GM21360 (cell line): ENCODE measurements at regions not wholly inside any gene's neighbourhood (a gene's known extent, or its start where the extent isn't known, plus 50 kb on each side); places are given as distances from the start of the nearest gene placed in this dataset.

Source experiments
- ATAC-seq: cut with Tn5 transposase; IDR thresholded peaks from one replicate; pipeline ENCODE4 v1.9.1; 2021; ENCODE audit warnings: mild to moderate bottlenecking, moderate library complexity; ENCODE audit not compliant: unreplicated experiment

DNA sequence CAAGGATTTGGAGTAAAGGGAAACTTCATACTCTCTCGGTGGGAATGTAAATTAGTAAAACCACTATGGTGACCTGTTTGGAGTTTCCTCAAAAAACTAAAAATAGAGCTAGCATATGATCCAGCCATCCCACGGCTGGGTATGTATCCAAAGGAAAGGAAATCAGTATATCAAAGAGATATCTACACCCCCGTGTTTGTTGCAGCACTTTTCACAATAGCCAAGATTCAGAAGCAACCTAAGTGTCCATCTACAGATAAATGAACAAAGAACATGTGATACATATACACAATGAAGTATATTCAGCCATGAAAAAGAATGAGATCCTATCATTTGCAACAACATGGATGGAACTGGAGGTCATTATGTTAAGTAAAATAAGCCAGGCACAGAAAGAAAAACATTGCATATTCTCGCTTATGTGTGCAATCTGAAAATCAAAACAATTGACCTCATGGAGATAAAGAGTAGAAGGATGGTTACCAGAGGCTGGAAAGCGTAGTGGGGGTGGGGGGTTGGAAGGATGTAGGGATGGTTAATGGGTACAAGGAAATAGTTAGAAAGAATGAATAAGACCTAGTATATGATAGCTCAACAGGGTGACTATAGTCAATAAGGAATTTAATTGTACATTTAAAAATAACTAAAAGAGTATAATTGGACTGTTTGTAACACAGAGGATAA is 468.0 kb downstream of the BCAT1 start:
- ATAC-seq: no peak

DNA sequence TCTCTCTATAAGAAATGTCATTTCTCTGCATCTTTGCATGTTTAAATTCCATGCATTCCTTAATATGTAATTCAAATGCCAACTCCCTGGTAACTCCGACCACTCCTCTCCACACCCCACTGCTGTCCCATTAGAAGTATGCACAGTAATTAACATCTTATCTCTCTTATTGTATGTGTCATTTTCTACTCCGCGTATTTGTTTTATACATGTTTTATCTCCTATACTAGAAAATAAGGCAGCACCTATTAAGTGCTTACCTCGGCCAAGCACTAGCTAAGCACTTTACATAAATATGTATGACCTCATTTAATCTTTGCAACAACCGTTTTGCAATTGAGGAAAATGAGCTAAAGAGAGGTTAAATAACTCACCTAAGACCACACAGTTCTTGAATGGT is 469.8 kb downstream of the BCAT1 start:
- no peak for ATAC-seq

DNA sequence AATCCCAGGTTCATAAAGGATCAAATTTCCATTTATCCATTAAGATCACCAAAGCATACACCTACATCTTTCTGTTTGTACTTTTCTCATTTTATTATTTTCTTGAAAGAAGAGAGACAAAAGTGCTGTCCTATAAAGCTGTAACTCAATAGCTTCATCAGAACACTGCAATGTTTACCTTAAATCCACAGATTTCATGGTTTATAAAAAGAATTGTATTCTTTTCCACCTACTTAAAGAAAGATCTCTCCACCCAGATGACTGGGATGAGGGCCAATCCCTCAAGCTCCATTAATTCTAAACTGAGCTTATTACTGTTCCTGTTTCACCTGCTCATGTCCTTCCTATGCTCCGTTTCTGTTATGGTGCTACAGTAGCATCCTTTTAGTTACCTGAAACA is 470.6 kb downstream of the BCAT1 start:
- ATAC-seq: no peak

DNA sequence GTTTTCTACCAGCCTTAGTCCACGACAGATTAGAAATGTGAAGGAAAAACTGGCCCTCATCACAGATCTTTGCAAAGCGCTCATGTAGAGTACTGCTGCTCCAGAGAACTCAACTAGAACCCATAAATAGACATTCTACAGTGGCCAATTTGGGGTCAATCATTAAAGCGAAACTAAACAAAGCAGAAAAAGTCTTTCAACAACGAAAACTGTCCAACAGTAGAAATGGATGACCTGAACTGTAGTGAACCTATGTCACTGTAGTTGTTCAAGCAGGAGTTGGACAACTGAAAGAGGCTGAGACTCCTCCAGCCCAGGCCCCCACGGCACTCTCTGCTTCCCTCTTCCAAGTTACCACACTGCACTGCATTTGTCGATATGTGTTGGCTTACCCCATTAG is 472.6 kb downstream of the BCAT1 start:
- no peak for ATAC-seq

DNA sequence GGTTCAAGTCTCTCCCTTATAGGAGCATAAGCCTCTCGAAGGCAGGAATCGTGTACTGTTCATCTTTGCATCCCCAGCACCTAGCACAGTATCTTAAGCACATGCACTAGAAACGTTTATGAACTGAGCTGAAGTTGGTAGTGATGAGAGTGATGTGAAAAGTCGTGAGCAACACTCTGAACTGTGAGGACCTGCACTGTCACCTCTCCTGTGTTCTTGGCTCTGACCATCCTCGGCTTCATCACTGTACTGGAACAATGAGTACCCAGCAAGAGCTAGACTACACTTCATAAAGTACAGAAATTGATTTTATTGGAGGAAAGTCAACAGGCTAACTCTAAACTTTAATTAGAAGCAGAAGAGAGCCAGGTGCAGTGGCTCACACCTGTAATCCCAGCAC is 473.6 kb downstream of the BCAT1 start:
- no peak for ATAC-seq

DNA sequence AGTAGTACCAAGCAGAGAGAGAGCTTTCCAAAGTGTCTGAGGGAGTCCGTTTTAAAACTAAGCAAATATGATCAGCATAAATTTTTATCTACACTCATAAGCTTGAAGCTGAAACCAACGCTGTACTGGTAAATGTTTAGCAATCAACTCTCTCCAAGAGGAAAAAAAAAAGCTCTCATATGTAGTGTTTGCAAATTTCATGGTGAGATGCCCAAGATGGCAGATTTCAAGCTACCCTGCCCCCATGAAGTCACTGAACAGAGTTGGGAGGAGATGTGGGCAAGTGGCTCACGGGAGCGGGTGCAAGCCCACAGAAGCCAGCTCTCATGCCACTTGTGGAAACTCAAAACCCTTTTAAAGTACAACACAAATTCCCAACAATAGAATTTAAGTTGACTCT is 475.8 kb downstream of the BCAT1 start:
- no peak for ATAC-seq

DNA sequence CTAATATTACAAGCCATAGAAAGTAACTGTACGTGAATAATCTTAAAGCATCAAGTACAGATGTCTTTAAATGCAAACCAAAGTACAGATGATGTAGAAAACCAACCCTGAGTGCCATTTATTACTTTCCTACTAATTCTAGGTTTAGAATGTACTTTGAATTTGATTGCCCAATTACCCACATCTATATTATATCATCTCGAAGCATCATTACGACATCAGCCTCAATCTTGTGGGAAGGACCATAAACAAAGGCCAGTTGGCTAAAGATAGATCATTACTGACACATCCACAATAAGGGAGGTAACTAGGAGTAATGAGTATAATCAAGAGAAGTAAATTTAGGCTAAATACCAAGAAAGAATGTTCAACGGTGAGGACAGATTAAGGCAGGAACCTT is 478.9 kb downstream of the BCAT1 start:
- ATAC-seq: no peak

DNA sequence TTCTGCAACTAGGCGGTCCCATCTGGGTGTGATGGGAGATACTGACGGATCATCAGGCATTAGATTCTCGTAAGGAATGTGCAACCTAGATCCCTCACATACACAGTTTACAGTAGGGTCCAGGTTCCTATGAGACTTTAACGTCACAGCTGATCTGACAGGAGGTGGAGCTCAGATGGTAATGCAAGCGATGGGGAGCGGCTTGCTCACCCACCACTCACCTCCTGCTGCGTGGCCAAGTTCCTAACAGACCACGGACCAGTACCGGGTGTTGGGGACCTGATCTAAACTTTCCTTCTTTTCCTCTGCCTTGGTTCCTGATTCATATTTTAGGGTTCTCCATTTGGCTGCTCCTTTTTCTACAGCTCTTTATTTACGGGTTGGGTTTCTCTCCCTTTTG is 479.8 kb downstream of the BCAT1 start:
- no peak for ATAC-seq

DNA sequence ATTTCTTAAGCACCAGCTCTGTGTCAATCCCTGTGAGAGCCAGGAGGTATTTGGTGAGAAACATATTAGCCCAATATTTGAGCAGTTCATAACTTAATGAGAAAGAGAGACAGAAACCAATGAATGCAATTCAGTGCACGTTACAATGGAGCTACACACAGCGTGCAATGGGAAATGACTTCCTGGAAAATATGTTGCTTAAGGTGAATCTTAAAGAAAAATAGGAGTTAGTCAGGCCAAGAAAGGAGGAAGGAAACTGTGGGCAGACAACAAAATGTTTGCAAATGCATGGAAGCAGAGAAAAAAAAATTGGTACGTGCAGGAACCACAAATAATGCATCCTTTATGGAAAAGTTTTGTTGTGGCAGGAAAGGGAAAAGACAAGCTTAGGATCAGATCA is 481.7 kb downstream of the BCAT1 start:
- ATAC-seq: no peak

DNA sequence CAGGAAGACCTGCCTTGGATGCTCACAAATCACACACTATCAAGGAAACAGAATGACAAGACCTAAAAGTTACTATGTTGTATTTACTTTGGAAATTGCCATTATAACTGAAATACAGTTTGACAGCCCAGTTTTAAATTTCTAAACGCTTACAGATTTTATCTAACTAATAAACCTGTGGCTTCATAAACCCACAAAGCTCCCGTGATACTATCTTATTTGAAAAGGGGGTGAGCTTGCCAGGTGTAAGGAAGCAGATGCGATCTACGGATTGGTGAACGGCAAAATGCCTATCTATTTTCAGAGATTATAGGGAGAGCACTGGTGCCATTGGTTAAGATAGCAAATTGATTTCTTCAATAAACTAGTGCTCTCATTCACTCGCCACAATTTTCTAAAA is 485.5 kb downstream of the BCAT1 start:
- no peak for ATAC-seq

DNA sequence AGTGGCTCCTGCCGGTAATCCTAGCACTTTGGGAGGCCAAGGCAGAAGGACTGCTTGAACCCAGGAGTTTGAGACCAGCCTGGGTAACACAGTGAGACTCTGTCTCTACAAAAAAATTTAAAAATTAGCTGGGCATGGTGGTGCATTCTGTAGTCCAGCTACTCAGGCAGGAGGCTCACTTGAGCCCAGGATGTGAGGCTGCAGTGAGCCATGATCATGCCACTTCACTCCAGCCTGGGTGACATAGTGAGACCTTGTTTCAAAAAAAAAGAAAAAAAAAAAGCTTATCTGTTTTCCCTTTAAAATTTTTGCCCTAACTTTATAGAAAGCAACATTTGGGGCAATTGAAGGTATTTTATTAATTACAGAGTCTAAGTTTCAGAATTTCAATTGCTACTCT is 486.0 kb downstream of the BCAT1 start:
- ATAC-seq: no peak

DNA sequence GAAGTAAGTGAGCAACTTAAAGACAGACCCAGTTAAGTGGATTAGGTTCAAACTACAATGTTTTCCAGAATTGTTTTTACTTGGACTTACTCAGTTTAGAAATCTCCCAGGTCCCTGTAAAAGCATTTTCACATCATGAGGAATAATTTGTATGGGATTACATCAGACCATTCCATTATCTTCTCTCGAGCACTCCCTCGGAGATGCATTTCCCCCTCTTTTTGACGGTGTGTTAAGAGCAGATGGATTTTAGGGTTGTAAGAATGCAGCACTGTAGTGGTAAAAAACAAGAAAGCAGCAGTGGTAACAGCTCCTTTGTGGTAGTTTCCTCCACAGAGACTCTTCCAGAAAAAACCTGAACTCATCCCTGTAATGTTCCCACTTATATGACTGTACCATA is 488.4 kb downstream of the BCAT1 start:
- no peak for ATAC-seq

DNA sequence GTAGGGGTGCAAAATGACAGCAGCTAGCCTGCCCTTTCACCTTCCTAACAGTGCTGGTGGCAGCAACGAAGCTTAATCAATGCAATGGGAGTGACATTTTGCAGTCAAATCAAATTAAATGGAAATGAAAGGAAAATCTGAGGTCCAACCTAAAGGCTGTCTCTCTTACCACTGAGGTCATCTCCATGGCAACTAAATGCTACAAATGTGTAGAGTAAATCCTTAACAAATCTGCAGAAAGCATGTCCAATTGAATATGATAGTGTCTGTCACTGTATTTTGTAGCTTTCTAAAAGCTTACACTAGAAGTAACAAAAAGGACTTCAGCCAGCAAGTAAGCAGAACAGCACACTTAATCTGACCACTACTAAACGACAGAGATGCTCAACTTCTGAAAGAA is 488.8 kb downstream of the BCAT1 start:
- no peak for ATAC-seq

DNA sequence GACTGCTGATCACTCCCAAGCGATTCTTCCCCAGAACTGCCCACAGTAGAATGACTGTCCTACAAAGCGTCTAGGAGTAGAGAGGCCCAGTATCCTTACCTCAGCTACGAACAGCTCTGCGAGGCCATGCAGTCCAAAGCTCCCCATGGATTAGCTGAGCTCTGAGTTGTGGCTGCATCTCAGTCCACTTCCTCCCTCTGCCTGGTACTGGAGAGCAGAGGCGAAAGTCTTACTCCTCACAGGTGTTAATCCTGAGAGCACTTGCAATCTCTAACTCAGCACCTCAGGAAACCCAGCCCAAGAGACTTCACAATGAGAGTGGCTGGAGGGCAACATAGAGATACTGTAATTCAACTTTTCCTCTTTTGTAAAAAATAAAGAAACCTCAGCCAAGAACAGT is 493.1 kb downstream of the BCAT1 start:
- no peak for ATAC-seq

DNA sequence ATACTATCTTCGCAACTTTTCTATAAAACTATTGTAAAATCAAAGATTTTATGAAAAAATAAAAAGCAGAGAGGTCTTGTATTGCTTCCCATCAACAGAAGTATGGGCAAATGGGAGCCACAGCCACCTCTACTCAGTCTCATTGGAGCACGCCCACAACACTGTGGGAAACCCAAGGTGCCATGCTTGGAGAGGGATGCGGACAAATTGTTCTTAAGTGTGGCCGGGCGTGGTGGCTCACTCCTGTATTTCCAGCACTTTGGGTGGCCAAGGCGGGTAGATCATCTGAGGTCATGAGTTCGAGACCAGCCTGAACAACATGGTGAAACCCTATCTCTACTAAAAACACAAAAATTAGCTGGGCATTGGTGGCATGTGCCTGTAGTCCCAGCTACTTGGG is 498.2 kb upstream of the SOX5 start:
- no peak for ATAC-seq

DNA sequence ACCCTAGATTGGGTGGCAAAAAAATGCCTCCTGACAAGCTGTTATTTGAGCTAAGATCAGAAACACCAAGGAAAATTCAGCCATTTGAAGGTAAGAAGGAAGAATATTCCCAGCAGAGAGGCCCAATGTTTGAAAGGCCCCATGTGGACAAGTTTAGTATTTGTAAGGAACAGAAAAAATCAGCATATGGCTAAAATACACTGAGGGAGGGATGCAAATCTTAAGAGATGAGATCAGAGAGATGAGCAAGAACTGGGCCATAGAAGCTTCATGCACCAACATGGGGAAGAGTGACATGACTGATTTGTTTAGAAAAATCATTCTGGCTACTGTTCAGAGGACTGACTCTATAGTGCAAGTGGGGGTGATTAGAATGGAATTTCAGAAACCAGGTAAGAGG is 496.8 kb upstream of the SOX5 start:
- no peak for ATAC-seq

DNA sequence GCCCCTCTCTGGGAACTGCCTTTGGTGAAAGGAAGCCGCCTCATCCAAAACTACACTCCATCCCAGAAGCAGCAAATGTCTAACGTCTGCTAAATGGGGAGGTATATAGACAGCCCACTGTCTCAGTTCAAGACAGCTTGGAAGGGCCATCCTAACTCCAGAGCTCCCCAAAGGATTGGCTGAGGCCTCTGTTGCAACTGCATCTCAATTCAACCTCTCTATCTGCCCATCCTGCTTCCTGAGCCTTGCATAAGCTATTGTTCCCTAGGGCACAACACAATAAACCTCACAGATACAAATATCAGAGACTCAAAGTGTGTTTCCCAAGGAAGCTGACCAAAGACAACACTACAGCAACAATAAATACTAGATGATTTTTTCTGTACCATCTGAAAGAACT is 495.2 kb upstream of the SOX5 start:
- no peak for ATAC-seq

DNA sequence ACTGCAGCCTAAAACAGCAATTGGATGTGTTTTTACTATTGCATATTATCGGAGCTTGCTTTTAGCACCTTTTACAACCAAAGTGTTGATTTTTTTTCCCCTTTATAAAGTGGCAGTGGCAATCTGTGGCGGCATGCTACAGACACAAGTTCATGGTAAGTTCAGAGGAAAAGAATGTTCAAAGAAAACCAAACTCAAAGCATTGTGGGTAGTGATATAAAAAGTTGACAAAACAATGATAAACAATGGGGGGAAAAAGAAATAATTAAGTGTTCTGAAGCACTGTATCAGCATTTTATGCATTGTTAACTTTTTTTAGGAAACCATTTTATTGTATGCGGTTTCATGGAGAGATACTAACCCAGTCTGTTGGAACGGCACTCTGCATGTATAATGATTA is 492.0 kb upstream of the SOX5 start:
- ATAC-seq: no peak

DNA sequence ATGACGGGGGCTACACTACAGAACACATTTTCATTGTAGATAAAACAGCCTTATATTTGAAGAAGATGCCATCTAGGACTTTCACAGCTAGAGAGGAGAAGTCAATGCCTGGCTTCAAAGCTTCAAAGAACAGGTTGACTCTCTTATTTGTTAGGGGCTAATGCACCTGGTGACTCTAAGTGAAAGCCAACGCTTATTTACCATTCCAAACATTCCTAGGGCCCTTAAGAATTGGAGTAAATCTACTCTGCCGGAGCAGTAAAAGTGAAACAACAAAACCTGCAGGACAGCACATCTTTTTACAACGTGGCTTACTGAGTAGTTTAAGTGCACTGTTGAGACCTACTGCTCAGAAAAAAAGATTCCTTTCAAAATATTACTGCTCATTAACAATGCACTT is 487.2 kb upstream of the SOX5 start:
- ATAC-seq: no peak

DNA sequence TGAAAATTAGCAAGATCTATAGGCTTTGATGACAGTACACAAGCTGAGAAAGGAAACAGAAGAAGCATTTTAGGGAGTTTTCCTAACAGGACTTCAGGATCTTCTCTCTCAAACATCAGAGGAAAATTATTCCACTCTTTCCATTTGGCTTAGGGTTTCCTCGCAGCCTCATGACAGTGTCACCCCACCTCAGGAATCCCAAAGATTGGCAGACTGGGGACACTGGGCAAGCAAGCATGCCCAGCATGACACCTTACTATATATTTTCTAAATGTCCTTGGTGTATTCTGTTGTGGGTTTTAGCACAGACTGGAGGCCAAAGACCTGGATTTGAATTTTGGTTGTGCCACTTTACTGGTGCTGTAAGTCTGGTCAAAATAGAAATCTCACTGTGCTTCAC is 482.4 kb upstream of the SOX5 start:
- no peak for ATAC-seq

DNA sequence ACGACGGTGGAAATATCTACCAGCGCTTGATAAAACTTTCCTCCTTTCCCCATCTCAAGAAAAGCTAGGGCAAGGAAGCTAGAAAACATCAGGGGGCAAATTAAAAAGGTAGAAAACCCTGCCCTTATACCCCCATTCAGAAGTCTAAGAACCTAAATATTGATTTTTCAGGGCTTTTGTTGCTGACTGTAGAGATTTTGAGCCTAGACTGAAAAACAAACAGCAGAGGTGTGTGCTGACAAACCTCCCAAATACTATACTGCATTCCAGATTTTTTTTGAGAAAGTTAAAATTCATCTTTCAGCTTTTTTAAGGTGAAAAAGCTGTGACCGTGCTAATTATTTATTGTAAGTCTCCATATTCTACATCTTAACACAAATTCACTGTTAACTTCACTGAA is 478.3 kb upstream of the SOX5 start:
- ATAC-seq: no peak

DNA sequence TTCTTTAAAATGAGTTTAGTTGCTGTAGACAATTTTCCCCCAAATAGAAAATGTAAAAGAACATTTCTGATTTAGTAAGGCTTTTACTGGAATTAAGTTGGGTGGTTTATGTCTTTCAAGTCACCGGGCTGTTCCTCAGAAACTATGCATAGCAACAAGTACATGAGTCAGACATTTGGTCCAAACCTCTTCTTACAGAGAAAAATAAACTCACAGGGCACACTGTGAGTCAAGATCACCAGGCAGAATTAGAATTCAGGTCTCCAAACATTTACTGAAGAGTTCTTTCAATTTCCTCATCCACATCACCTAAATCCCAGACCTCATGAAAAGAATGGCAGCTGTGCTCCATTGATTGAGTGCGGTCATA is 476.1 kb upstream of the SOX5 start:
- ATAC-seq: no peak

DNA sequence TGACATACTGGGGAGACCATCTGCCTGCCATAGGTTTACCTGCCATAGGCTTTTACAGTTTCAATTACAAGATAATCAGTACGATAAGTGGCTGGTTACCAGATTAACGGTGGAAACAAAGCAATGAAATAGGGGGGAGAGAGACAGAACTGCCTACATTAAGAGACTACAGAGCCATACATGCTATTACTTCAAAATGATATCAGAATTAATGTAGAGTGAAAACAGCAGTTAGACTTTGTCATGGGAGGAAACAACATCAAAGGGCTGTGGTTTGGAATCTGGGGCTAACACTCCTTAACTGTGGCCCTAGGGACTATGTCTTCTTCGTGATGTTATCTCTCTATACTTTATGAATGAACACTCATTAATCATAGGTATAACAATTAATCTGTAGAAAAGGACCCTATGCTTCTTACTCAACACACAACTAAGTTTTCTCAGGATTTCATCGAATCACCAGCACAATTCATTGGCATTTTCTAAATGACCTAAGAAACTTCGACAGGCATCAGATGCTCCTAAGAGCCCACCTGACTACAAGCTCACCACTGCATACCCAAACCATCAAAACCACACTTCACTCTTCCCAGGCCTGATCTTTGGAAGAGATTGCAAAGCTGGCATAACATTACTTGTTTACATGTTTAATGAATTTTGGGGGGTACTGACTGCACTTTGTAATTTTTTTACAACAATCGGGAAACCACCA is 475.6 kb upstream of the SOX5 start:
- no peak for ATAC-seq
